HG02884 (cell line): ENCODE measurements at regions not wholly inside any gene's neighbourhood (a gene's known extent, or its start where the extent isn't known, plus 50 kb on each side); places are given as distances from the start of the nearest gene placed in this dataset.

ENCODE experiments used
- ATAC-seq: cut with Tn5 transposase; IDR thresholded peaks from one replicate; pipeline ENCODE4 v1.9.1; 2021; ENCODE audit warnings: mild to moderate bottlenecking, moderate library complexity; ENCODE audit not compliant: unreplicated experiment

- ATAC-seq, result no peak
Observed at GRCh38 chr5:4363045-4363444, 767.4 kb downstream of the IRX1 start.

- no peak for ATAC-seq
Observed at GRCh38 chr5:4366628-4367027, 771.0 kb downstream of the IRX1 start.

- no peak for ATAC-seq
Observed at GRCh38 chr5:4370218-4370617, 769.9 kb upstream of the ADAMTS16 start.

GRCh38 chr5:4372481-4372880, 767.6 kb upstream of the ADAMTS16 start:
- no peak for ATAC-seq

- ATAC-seq, result no peak
Observed at GRCh38 chr5:4373051-4373820, 766.9 kb upstream of the ADAMTS16 start.

- no peak for ATAC-seq
Observed at GRCh38 chr5:4374866-4375265, 765.3 kb upstream of the ADAMTS16 start.

GRCh38 chr5:4375640-4376039, 764.5 kb upstream of the ADAMTS16 start:
- ATAC-seq, result no peak

GRCh38 chr5:4383102-4383501, 757.0 kb upstream of the ADAMTS16 start:
- no peak for ATAC-seq

- ATAC-seq, result no peak
Observed at GRCh38 chr5:4383518-4384198, 756.5 kb upstream of the ADAMTS16 start.

GRCh38 chr5:4384649-4385048, 755.5 kb upstream of the ADAMTS16 start:
- ATAC-seq, result no peak

GRCh38 chr5:4386152-4386551, 754.0 kb upstream of the ADAMTS16 start:
- no peak for ATAC-seq

GRCh38 chr5:4387290-4387689, 752.8 kb upstream of the ADAMTS16 start:
- no peak for ATAC-seq

GRCh38 chr5:4395752-4396151, 744.4 kb upstream of the ADAMTS16 start:
- ATAC-seq, result no peak

- ATAC-seq, result no peak
Observed at GRCh38 chr5:4405614-4406219, 734.4 kb upstream of the ADAMTS16 start.

GRCh38 chr5:4410151-4410550, 730.0 kb upstream of the ADAMTS16 start:
- no peak for ATAC-seq

- ATAC-seq, result no peak
Observed at GRCh38 chr5:4411664-4412063, 728.5 kb upstream of the ADAMTS16 start.

GRCh38 chr5:4413996-4414395, 726.1 kb upstream of the ADAMTS16 start:
- no peak for ATAC-seq

GRCh38 chr5:4418084-4418483, 722.0 kb upstream of the ADAMTS16 start:
- ATAC-seq, result no peak

- ATAC-seq, result no peak
Observed at GRCh38 chr5:4419281-4419680, 720.8 kb upstream of the ADAMTS16 start.

GRCh38 chr5:4420177-4420576, 720.0 kb upstream of the ADAMTS16 start:
- ATAC-seq, result no peak

- no peak for ATAC-seq
Observed at GRCh38 chr5:4420681-4421080, 719.4 kb upstream of the ADAMTS16 start.

GRCh38 chr5:4422247-4422646, 717.9 kb upstream of the ADAMTS16 start:
- no peak for ATAC-seq
